GM19035 (cell line): ENCODE measurements at regions not wholly inside any gene's neighbourhood (a gene's known extent, or its start where the extent isn't known, plus 50 kb on each side); places are given as distances from the start of the nearest gene placed in this dataset.
"Not testable (repeated sequence)": the region's sequence is repeated elsewhere in the genome, so short reads cannot be mapped to it uniquely, and the experiment has no call there.

ENCODE experiments used
- ATAC-seq: cut with Tn5 transposase; IDR thresholded peaks from one replicate; pipeline ENCODE4 v1.9.1; 2021; ENCODE audit not compliant: unreplicated experiment

DNA sequence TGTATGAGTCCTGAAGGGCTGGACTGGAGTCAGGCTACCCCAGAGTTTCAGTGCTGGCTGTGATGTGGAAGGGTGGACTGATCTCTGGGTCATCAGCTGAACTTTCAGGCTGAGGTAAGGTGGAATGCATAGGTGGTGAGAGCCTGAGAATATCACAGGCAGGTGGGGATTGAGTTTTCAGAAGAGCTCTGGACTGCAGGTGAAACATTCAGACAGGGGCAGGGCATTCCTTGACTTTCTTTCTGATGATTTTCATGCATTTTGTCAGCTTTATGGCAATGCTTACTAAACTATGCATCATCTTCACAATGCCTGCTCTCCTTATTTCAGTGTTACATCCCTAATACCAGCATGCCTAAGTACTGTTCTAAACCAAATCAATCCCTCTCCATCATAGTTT lies 755.0 kb downstream of the KCNA4 start:
- no peak for ATAC-seq

DNA sequence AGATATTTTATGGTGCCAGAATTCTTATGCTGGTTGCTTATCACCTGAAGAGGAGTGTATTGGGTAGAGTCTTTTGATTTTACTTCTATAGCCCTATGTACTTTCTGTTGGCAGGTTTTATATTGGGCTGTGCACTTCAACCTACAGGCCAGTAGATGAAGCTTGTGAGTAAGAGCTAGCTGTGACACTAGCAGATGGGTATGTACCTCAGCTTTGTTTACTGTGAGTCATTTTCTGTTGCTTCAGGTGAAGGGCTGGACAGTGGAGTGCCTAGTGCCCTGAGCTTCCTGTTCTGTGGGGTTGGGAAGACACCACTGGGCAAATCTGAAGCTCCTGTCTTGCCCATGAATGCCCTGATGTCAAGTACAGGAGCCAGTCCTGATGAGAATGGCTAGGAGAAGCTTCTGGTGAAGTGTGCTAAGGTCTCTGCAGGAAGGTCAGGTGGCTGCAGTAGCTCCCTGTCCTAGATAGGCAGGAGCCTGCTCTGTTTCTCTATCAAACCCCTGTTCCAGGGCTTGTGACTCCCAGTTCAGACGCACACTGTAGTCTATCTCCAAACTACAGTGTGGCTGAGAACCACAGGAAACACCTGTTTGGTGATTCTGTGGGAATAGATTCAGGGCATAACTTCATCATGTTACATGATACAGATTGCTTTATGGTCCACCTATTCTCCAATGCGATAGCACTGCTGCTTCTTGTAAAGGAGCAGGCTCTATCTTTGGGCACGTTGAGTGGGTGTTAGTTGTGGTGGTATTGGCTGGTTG lies 755.7 kb downstream of the KCNA4 start:
- ATAC-seq: no peak

DNA sequence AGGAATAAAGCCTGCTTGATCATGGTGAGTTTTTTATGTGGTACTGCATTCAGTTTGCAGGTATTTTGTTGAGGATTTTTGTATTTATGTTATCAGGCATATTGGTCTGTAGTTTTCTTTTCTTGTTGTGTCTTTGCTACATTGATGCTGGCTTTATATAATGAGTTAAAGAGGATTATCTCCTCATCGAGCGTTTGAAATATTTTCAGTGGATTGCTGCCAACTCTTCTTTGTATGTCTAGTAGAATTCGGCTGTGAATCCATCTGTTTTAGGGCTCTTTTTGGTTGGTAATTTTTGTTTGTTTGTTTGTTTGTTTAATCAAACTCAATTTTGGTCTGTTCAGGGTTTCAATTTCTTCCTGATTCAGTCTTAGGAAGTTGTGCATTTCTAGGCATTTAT lies 758.4 kb downstream of the KCNA4 start:
- no peak for ATAC-seq

DNA sequence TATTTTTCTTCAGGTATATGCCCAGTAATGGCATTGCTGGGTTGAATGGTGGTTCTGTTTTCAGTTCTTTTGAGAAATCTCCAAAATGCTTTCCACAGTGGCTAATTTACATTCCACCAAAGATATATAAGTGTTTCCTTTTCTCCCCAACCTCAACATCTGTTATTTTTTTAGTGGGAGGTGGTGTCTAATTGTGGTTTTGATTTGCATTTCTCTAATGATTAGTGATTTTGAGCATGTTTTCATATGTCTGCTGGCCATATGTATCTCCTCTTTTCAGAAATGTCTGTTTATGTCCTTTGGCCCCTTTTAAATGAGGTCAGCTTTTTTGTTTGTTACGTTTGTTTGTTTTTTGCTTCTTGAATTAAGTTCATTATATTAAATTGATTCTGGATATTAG lies 760.2 kb downstream of the KCNA4 start:
- ATAC-seq: peak; percentile 48

DNA sequence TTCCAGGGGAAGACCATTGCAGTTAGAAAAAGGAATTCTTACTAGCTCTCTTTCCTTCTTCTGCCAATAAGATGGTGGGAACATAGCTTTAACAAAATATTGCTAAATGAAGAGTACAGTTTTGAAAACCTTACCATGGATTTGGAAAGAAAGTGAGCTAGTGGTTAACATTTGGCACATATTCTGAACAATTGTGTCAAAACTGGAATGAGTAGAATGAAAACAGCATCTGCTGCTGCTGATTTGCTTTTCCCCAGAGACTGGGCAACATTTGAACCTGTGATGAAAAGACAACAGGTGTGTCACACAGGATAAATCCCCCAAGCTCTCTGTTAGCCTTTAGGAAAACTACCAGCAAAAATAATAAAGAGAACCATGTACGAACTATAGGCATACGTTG lies 761.4 kb downstream of the KCNA4 start:
- no peak for ATAC-seq

GRCh38 chr11:29251738-29252137 lies 765.1 kb downstream of the KCNA4 start:
- peak; percentile 73 for ATAC-seq

DNA sequence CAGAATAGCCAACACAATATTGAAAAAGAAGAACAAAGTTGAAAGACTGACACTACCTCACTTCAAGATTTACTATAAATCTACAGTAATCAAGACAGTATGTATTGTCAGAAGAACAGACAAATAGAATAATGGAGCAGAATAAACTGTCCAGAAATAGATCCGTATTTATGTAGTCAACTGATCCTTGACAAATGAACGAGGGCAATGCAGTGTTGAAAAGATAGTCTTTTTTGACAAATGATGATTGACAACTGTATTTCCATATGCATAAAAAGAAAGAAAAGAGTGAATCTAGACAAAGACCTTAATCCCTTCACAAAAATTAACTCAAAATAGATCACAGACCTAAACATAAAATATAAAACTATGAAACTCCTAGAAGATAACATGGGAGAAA lies 767.1 kb downstream of the KCNA4 start:
- ATAC-seq: no peak

DNA sequence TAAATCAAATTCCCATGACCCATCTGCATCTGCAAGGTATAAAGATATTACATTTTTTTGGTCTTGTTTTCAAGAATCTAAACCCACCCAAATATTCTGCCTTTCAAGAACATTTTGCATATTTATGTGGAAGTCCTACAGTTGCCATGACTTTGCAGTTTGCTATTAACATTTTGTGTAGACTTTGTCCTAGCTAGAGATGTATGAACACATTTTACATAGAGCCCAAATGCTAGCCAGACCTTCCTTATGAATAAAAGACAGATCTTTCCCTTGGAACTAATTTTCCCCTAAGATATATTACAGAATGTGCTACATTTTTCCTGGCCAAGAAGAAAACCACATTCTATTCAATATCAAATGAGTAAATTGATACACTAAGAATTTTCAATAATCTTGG lies 772.5 kb downstream of the KCNA4 start:
- no peak for ATAC-seq

- ATAC-seq: no peak
These were observed 773.2 kb downstream of the KCNA4 start for GRCh38 chr11:29243616-29244015.

- no peak for ATAC-seq
These were observed 784.8 kb downstream of the KCNA4 start for GRCh38 chr11:29231991-29232390.

GRCh38 chr11:29231586-29231985 lies 785.2 kb downstream of the KCNA4 start:
- ATAC-seq: no peak

GRCh38 chr11:29227811-29228210 lies 789.0 kb downstream of the KCNA4 start:
- ATAC-seq: no peak

DNA sequence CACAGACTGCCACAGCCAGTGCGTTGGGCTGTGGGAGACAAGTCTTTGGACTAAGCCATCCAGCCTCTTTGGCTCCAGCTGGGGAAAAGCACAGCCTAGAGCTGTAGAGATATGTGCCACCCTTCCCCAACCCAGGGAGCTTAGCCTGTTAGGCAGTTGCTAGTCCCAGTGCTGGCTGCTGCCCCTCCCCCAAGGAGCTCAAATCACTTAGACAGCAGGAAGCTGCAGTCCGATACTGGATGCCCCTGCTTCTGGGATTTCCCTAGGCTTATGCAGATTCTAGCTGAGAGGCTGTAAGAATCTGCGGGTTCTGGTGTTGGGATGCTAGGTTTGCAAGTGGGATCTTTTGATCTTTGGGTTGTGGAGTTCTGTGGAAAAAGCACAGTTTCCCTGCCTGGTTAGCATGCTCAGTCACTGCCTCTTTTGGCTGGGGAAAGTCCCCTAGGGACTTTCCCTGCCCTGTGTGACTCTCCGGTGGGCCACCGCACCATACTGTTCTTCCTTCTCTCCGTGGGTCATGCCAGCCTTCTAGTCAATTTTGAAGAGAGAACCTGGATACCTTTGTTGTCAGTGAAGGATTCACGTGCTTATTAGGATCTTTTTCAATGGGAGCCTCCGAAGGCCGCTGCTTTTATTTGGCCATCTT lies 792.0 kb downstream of the KCNA4 start:
- no peak for ATAC-seq

DNA sequence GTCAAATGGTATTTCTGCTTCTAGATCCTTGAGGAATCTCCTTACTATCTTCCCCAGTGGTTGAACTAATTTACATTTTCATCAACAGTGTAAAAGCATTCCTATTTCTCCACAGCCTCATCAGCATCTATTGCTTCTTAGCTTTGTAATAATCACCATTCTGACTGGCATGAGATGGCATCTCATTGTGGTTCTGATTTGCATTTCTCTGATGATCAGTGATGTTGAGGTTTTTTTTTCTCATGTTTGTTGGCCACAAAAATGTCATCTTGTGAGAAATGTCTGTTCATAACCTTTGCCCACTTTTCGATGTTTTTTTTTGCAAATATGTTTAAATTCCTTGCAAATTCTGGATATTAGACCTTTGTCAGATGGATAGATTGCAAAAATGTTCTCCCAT lies 797.3 kb downstream of the KCNA4 start:
- not testable (repeated sequence) for ATAC-seq

GRCh38 chr11:29217901-29218300 lies 798.9 kb downstream of the KCNA4 start:
- ATAC-seq: no peak

DNA sequence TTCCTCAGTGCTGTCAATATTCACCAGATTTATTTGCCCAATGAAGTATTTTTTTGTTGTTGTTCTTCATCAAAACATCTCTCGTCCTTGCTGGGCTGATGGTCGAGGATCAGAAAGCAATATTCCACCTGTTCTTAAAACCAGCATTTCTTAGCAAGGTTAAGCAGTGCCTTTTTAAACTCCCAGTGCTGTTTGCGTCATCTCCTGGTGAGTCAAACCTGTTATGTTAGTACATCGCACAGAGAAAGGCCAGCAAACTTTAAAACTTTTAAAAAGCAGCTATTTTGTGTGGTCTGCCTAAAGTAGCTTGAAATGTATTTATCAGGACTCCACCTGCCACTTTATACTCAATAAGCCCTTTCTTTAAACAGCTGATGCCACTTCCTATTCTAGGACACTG lies 802.0 kb downstream of the KCNA4 start:
- ATAC-seq: no peak

- no peak for ATAC-seq
These were observed 805.6 kb downstream of the KCNA4 start for GRCh38 chr11:29211202-29211601.

GRCh38 chr11:29210426-29210825 lies 806.4 kb downstream of the KCNA4 start:
- no peak for ATAC-seq

DNA sequence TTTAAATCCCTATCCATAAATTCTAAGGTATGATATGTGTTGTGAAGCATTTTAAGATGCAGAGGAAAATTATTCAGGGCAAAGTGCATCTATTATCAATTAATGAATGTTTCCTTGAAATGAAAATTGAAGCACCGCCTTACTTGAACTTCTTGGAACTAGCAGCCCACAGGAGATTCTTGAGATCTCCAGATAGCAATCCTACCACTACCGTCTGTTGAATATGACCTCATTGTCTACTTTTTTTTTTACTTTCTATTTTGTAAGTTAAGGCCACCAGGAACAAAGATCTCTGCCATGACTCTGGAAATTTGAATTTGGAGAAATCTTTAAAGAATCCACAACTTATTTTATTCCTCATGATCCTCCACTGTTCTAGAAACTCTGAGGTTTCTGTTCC lies 808.7 kb downstream of the KCNA4 start:
- ATAC-seq: no peak

GRCh38 chr11:29200791-29201562 lies 815.9 kb downstream of the KCNA4 start:
- no peak for ATAC-seq

DNA sequence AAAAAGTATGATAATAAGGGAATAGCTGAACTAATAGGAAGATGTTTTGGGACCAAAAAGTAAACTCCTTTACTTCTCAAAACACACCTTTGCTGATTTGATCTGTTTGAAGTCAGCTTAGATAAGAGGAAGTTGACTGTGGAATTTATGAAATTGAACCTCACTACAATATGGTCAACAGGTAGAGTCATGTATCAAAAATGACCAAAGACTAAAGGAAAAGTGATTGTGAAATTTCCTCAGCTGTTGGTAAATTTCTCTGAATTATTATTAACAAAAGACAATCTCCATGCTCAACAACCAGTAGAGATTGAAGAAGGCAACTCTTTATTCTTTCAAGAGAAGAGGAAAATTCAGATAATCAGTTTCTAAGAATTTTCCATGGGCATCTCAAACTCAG lies 826.5 kb downstream of the KCNA4 start:
- ATAC-seq: no peak

GRCh38 chr11:29187215-29187614 lies 829.6 kb downstream of the KCNA4 start:
- no peak for ATAC-seq
